D721Med (cell line): ENCODE measurements at regions not wholly inside any gene's neighbourhood (a gene's known extent, or its start where the extent isn't known, plus 50 kb on each side); places are given as distances from the start of the nearest gene placed in this dataset.
A peak's percentile ranks its signal among the peaks of the same experiment; 100 is the strongest.
"Not testable (repeated sequence)": the region's sequence is repeated elsewhere in the genome, so short reads cannot be mapped to it uniquely, and the experiment has no call there.

Source experiments
- DNase-seq: peaks from one replicate; pipeline ENCODE4 v3.0.0; 2011; ENCODE audit warnings: low spot score; ENCODE audit not compliant: insufficient read length
- FAIRE-seq: peaks from 2 replicates; lab custom pipeline; 2011; peaks lifted over from hg19 to GRCh38; lab: Jason Lieb, UNC
- CTCF ChIP-seq: IDR thresholded peaks from 2 replicates; pipeline ENCODE4 v1.5.1; 2012; ENCODE audit warnings: mild to moderate bottlenecking, control low read depth; ENCODE audit not compliant: insufficient read depth; ENCODE audit errors: missing control alignments

- TF ChIP-seq CTCF: no peak
- DNase-seq (no peak), FAIRE-seq (no peak)
Observed at GRCh38 chr5:21452449-21452848, 1400.7 kb downstream of the CDH12 start.

GRCh38 chr5:21432646-21433045, 1420.5 kb downstream of the CDH12 start:
- TF ChIP-seq CTCF: no peak
- no peak for DNase-seq
- FAIRE-seq: no peak

- DNase-seq (no peak), FAIRE-seq (no peak)
- TF ChIP-seq CTCF: no peak
Observed at GRCh38 chr5:21424907-21425306, 1428.2 kb downstream of the CDH12 start.

GRCh38 chr5:21419383-21419782, 1431.4 kb upstream of the CDH18 start:
- FAIRE-seq (no peak), DNase-seq (no peak)
- no peak for TF ChIP-seq CTCF

GRCh38 chr5:21402089-21402488, 1414.1 kb upstream of the CDH18 start:
- not testable (repeated sequence) for DNase-seq, FAIRE-seq

GRCh38 chr5:21398511-21398910, 1410.5 kb upstream of the CDH18 start:
- DNase-seq: no peak
- TF ChIP-seq CTCF: no peak
- no peak for FAIRE-seq

- TF ChIP-seq CTCF: no peak
- DNase-seq (no peak), FAIRE-seq (no peak)
Observed at GRCh38 chr5:21397693-21398092, 1409.7 kb upstream of the CDH18 start.

GRCh38 chr5:21391506-21391905, 1403.5 kb upstream of the CDH18 start:
- FAIRE-seq (no peak), DNase-seq (no peak)
- peak; percentile 36 for TF ChIP-seq CTCF

- FAIRE-seq, DNase-seq: not testable (repeated sequence)
Observed at GRCh38 chr5:21360754-21361153, 1372.8 kb upstream of the CDH18 start.

- not testable (repeated sequence) for DNase-seq, FAIRE-seq
Observed at GRCh38 chr5:21341948-21342261, 1353.9 kb upstream of the CDH18 start.

GRCh38 chr5:21341203-21341947, 1353.4 kb upstream of the CDH18 start:
- not testable (repeated sequence) for FAIRE-seq, DNase-seq
